PC-3 (cell line): ENCODE measurements at regions not wholly inside any gene's neighbourhood (a gene's known extent, or its start where the extent isn't known, plus 50 kb on each side); places are given as distances from the start of the nearest gene placed in this dataset.
A peak's percentile ranks its signal among the peaks of the same experiment; 100 is the strongest.

Source experiments
- ATAC-seq: fragments of 200-7000 bp; cut with Tn5 transposase; 2 replicates; pipeline ENCODE4 v1.9.1; 2020; ENCODE audit warnings: mild to moderate bottlenecking, moderate library complexity
- BruUV-seq: library from RNA; stranded (reverse); fragments of 400-500 nt; replicated peaks from 2 replicates; lab custom pipeline; 2021; lab: Mats Ljungman, UMichigan
- CTCF ChIA-PET: fragments of 300-600 bp; sonication (Branson Sonifier 250); formaldehyde crosslinking; loops from one replicate; lab custom pipeline; 2022; ENCODE audit warnings: antibody characterized with exemption; lab: Charles Lee
- POLR2A ChIA-PET: fragments of 300-600 bp; sonication (Branson Sonifier 250); formaldehyde crosslinking; loops from one replicate; lab custom pipeline; 2022; ENCODE audit warnings: antibody characterized with exemption; ENCODE audit not compliant: unreplicated experiment; lab: Charles Lee
- DNase-seq: peaks from one replicate; pipeline ENCODE4 v3.0.0-alpha.2; 2015
- H2AFZ ChIP-seq: fragments of 300-600 bp; sonication (generic); 2 replicates; pipeline ENCODE4 v1.6.0; 2016; ENCODE audit warnings: antibody characterized with exemption, low read length
- H3F3A ChIP-seq: fragments of 300-600 bp; sonication (generic); one replicate; pipeline ENCODE4 v1.6.0; 2017; ENCODE audit warnings: antibody characterized with exemption, low read length, control low read depth, mild to moderate bottlenecking; ENCODE audit not compliant: unreplicated experiment
- H3K27ac ChIP-seq: fragments of 300-600 bp; sonication (generic); 2 replicates; pipeline ENCODE4 v1.5.1; 2016; ENCODE audit warnings: mild to moderate bottlenecking, low read length
- H3K27me3 ChIP-seq: fragments of 300-600 bp; sonication (generic); 2 replicates; pipeline ENCODE4 v1.6.1; 2016; ENCODE audit warnings: low read length, mixed read lengths
- H3K36me3 ChIP-seq: fragments of 300-600 bp; sonication (generic); 2 replicates; pipeline ENCODE4 v1.6.1; 2016; ENCODE audit warnings: low read depth, mixed run types, low read length, mixed read lengths
- H3K4me1 ChIP-seq: fragments of 300-600 bp; sonication (generic); 2 replicates; pipeline ENCODE4 v1.5.1; 2016; ENCODE audit warnings: low read length; ENCODE audit not compliant: insufficient read depth
- H3K4me2 ChIP-seq: fragments of 300-600 bp; sonication (generic); 2 replicates; pipeline ENCODE4 v1.6.0; 2016; ENCODE audit warnings: low read length
- H3K4me3 ChIP-seq: fragments of 300-600 bp; sonication (generic); 2 replicates; pipeline ENCODE4 v1.5.1; 2016; ENCODE audit warnings: mild to moderate bottlenecking, low read length, mixed read lengths
- H3K79me2 ChIP-seq: fragments of 300-600 bp; sonication (generic); 2 replicates; pipeline ENCODE4 v1.6.1; 2017; ENCODE audit warnings: low read length, mixed read lengths
- H3K9ac ChIP-seq: fragments of 300-600 bp; sonication (generic); 2 replicates; pipeline ENCODE4 v1.6.0; 2016; ENCODE audit warnings: mild to moderate bottlenecking, low read length
- H3K9me2 ChIP-seq: fragments of 300-600 bp; sonication (generic); replicated peaks from 2 replicates; pipeline ENCODE4 v1.6.1; 2016; ENCODE audit warnings: mixed run types, low read length, mixed read lengths
- H3K9me3 ChIP-seq: fragments of 300-600 bp; sonication (generic); 2 replicates; pipeline ENCODE4 v1.6.1; 2016; ENCODE audit warnings: low read length, mixed read lengths
- H4K20me1 ChIP-seq: fragments of 300-600 bp; sonication (generic); 2 replicates; pipeline ENCODE4 v1.6.1; 2016; ENCODE audit warnings: low read length, mixed read lengths
- CTCF ChIP-seq: fragments of 300-600 bp; sonication (generic); conservative IDR thresholded peaks from 2 replicates; pipeline ENCODE4 v1.5.1; 2017; ENCODE audit warnings: antibody characterized with exemption, low read depth, mild to moderate bottlenecking, low read length
- EZH2 ChIP-seq: fragments of 300-600 bp; sonication (generic); IDR thresholded peaks from one replicate; pipeline ENCODE4 v1.6.1; 2017; ENCODE audit warnings: antibody characterized with exemption, mild to moderate bottlenecking, low read length; ENCODE audit not compliant: unreplicated experiment
- EZH2phosphoT487 ChIP-seq: fragments of 300-600 bp; sonication (generic); IDR thresholded peaks from 2 replicates; pipeline ENCODE4 v1.6.1; 2018; ENCODE audit warnings: mild to moderate bottlenecking, antibody characterized with exemption, low read length, borderline replicate concordance
- intact Hi-C: fragments of 100-400 bp; cut with micrococcal nuclease; formaldehyde crosslinking; loops from 2 replicates; pipeline ENCODE4 v1.9.0; 2023

DNA sequence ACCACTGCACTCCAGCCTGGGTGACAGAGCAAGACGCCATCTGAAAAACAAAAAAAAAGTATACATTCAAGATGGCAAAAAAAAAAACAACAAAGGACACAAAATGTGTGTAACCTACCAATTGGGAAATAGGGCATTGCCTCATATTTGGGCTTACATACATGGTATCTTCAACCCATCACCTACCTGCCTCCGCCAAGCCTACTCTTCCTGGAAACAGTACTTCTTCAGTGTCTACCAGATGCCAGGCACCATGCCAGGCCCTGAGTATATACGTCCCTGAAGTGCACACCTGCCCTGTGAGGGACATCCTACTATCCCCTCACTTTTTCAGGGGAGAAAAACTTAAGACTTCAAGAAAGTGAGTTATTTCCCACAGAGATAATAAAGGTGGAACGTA lies 160.2 kb downstream of the TOMM20 start:
- Histone ChIP-seq H3K9ac (no peak overlapping the region), H3K4me2 (no peak overlapping the region), H3K36me3 (no peaks in the 10 kb centered on the region), H3K27me3 (no peaks in the 10 kb centered on the region), H3K9me3 (no peaks in the 10 kb centered on the region), H3K9me2 (no peaks in the 10 kb centered on the region), H3K4me1 (peaks cover 52% of the 10 kb centered on the region), H2AFZ (no peak overlapping the region), H3K79me2 (no peaks in the 10 kb centered on the region), H4K20me1 (no peaks in the 10 kb centered on the region), H3F3A (no peaks in the 10 kb centered on the region), H3K27ac (0 out of 2 replicates have a peak overlapping the region, but pooled peaks have one; percentile 54), H3K4me3 (no peak overlapping the region)
- intact Hi-C loops, result no loop called here
- no peak for ATAC-seq
- no TSS peak for BruUV-seq
- CTCF ChIA-PET, result no interaction called here
- POLR2A ChIA-PET, result no interaction called here
- TF ChIP-seq EZH2phosphoT487 (no peak), EZH2 (no peak), CTCF (no peak)
- DNase-seq, result no peak

- ChIA-PET POLR2A (no interaction called here), CTCF (no interaction called here)
- no peaks in the 10 kb centered on the region for H3K36me3 ChIP-seq
- no peak overlapping the region for H3K9ac ChIP-seq
- no peaks in the 10 kb centered on the region for H3K9me2 ChIP-seq
- no peak overlapping the region for H3K27ac ChIP-seq
- H3K4me3 ChIP-seq, result no peak overlapping the region
- DNase-seq (no peak), ATAC-seq (no peak)
- H3F3A ChIP-seq, result peaks cover 9% of the 10 kb centered on the region
- H3K4me1 ChIP-seq, result peaks cover 65% of the 10 kb centered on the region
- H3K4me2 ChIP-seq, result no peak overlapping the region
- intact Hi-C loops, result no loop called here
- H2AFZ ChIP-seq, result no peak overlapping the region
- no peaks in the 10 kb centered on the region for H3K9me3 ChIP-seq
- BruUV-seq, result no TSS peak
- H3K27me3 ChIP-seq, result no peaks in the 10 kb centered on the region
- TF ChIP-seq EZH2phosphoT487, result no peak
- TF ChIP-seq EZH2, result no peak
- no peak for TF ChIP-seq CTCF
- H3K79me2 ChIP-seq, result no peaks in the 10 kb centered on the region
- no peaks in the 10 kb centered on the region for H4K20me1 ChIP-seq
These were observed 161.5 kb downstream of the TOMM20 start for GRCh38 chr1:234967121-234967520.

DNA sequence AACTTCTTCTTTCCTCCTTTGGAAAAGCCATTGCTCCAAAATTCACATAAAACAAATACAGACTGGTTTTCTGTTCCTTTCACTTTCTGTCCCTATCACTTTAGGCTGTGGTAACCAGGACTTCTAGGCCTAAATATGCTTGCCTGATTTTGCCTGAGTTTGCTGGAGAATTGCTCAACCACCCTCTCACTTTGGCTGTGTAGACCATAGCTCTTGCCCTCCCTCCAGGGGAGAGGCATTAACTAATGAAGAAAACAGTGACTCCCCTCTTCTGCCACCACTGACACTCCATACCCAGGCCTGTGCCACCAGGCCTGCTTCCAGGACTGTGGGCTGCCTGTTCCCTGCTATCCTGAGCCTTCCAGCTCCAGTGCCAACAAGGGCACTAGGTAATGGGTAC lies 163.5 kb downstream of the TOMM20 start:
- H3K27ac ChIP-seq, result peak overlapping the region; percentile 100
- CTCF ChIA-PET, result no interaction called here
- peak overlapping the region; percentile 4; the same call in 1 of the 2 replicates for H2AFZ ChIP-seq
- H3F3A ChIP-seq, result peaks cover 9% of the 10 kb centered on the region
- no peaks in the 10 kb centered on the region for H3K9me2 ChIP-seq
- H3K79me2 ChIP-seq, result no peaks in the 10 kb centered on the region
- intact Hi-C loops, result no loop called here
- no peak overlapping the region for H3K4me3 ChIP-seq
- POLR2A ChIA-PET, result interaction anchor here (0.6 kb wide), 1 partner anchor 14 kb away, joined by 4 read pairs; no protein-coding TSS in a partner anchor
- peak overlapping the region; percentile 95 for H3K9ac ChIP-seq
- ATAC-seq, result no peak
- BruUV-seq, result no TSS peak
- DNase-seq, result no peak
- H4K20me1 ChIP-seq, result no peaks in the 10 kb centered on the region
- H3K4me1 ChIP-seq, result peaks cover 65% of the 10 kb centered on the region
- no peak overlapping the region for H3K4me2 ChIP-seq
- no peak for TF ChIP-seq CTCF
- TF ChIP-seq EZH2, result no peak
- TF ChIP-seq EZH2phosphoT487, result no peak
- no peaks in the 10 kb centered on the region for H3K9me3 ChIP-seq
- no peaks in the 10 kb centered on the region for H3K36me3 ChIP-seq
- H3K27me3 ChIP-seq, result no peaks in the 10 kb centered on the region
